ENCODE measurements at regions not wholly inside any gene's neighbourhood (a gene's known extent, or its start where the extent isn't known, plus 50 kb on each side); places are given as distances from the start of the nearest gene placed in this dataset.

DNA sequence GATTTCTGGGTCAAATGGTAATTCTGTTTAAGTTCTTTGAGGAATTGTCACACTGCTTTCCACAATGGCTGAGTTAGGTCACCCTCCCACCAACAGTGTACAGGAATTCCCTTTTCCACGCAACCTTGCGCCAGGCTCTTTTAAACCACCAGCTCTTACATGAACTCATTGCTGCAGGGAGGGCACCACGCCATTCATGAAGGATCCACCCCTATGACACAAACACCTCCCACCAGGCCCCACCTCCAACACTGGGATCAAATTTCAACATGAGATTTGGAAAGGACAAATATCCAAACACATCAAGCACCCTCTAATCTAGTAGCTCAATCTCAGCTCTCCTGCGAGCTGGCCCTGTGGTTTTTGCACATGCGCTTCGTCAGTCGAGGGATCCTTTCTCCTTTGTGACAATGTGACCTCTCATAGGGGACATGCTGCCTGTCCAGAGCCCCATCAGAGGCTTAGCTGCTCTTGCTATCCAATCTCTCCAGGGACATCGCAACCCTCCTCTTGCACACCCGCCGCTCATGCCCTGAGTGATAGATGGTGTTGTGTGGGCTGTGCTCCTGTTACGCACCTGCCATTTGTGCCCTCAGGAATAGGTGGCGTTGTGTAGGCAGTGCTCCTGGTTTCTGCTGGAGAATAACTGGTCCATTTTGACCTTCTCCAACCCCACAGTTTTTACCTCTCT lies 328.0 kb downstream of the UQCRFS1 start:
- Mint-ChIP-seq H3K36me3 (ENCODE audit: insufficient read depth in 1 of 3, low read depth in 3 of 3) (peaks cover 0 to 2% (median 0%) of the 10 kb centered on the region in 3 experiments; a peak in 2 of 7 replicates), H3K27ac (peak overlapping the region in 1 of 3 experiments; percentile 29; a peak in 1 of 7 replicates), H3K4me1 (peaks cover 71 to 72% of the 10 kb centered on the region in 2 experiments), H3K4me3 (peak overlapping the region; percentile 14 to 26; a peak in 2 of 5 replicates), H3K9me3 (peaks cover 0 to 3% of the 10 kb centered on the region in 2 experiments; a peak in 2 of 5 replicates), H3K27me3 (ENCODE audit: low read depth) (peaks cover 1% of the 10 kb centered on the region)
- no CpG with 5 or more reads among the region's 12 CpGs for WGBS (ENCODE audit: extremely low coverage, insufficient read length, low lambda C conversion rate)
- H4K8ac ChIP-seq (replicated peaks; ENCODE audit: insufficient read length, low read depth, low read length), result no peak overlapping the region
- no peaks in the 10 kb centered on the region for H3K79me2 ChIP-seq (ENCODE audit: insufficient read depth, low read length)
- H3K9ac ChIP-seq (ENCODE audit: extremely low read depth, insufficient read length, low read length), result no peak overlapping the region
- H3K27me3 ChIP-seq (ENCODE audit: insufficient read depth, low read length), result no peaks in the 10 kb centered on the region
- no peak overlapping the region for H2BK15ac ChIP-seq (ENCODE audit: low read depth, low read length)
- no peak overlapping the region for H2BK5ac ChIP-seq (ENCODE audit: insufficient read length, low read length)
- peaks cover 2% of the 10 kb centered on the region for H3K23me2 ChIP-seq (ENCODE audit: insufficient read length, low read depth, low read length, poor library complexity, severe bottlenecking)
- H3K4ac ChIP-seq (ENCODE audit: low read depth, low read length), result no peak overlapping the region
- no peak overlapping the region for H2AFZ ChIP-seq (ENCODE audit: low read length)
- H4K5ac ChIP-seq (ENCODE audit: insufficient read length, low read depth, low read length), result no peak overlapping the region
- no peak for DNase-seq
- H2BK12ac ChIP-seq (ENCODE audit: insufficient read length, low read depth, low read length), result no peak overlapping the region
- H3K4me2 ChIP-seq (ENCODE audit: insufficient read depth, insufficient read length, low read length), result no peak overlapping the region
- H3K14ac ChIP-seq (ENCODE audit: insufficient read depth, low read length), result no peak overlapping the region
- H3K18ac ChIP-seq (ENCODE audit: insufficient read length, low read depth, low read length), result no peak overlapping the region
- no peak overlapping the region for H4K91ac ChIP-seq (ENCODE audit: insufficient read length, low read depth, low read length)
- H3K4me1 ChIP-seq (ENCODE audit: insufficient read depth, low read length), result peaks cover 27% of the 10 kb centered on the region; the same call in 1 of the 2 replicates
- H4K20me1 ChIP-seq (ENCODE audit: control insufficient read depth, insufficient read depth, insufficient read length), result no peaks in the 10 kb centered on the region
- no peak overlapping the region for H3K23ac ChIP-seq (ENCODE audit: insufficient read length, low read depth, low read length)
- TF ChIP-seq CTCF (conservative IDR thresholded peaks at IDR 0.05), result no peak
- H3K56ac ChIP-seq (ENCODE audit: insufficient read length, low read depth, low read length), result no peak overlapping the region
- H3K79me1 ChIP-seq (ENCODE audit: insufficient read depth, low read depth, low read length, poor library complexity, severe bottlenecking), result no peaks in the 10 kb centered on the region
- H3T11ph ChIP-seq (ENCODE audit: low read length), result no peak overlapping the region
- H2AK5ac ChIP-seq (ENCODE audit: insufficient read length, low read length), result no peak overlapping the region
- H2BK120ac ChIP-seq (ENCODE audit: low read depth, low read length, poor library complexity, severe bottlenecking), result no peak overlapping the region
- no peak overlapping the region for H3K27ac ChIP-seq (ENCODE audit: insufficient read length, low read depth, low read length)
- no peaks in the 10 kb centered on the region for H3K9me3 ChIP-seq (ENCODE audit: control insufficient read depth, low read depth, low read length)
- H2BK20ac ChIP-seq (ENCODE audit: low read depth, low read length, poor library complexity, severe bottlenecking), result no peak overlapping the region
